ENCODE measurements at regions not wholly inside any gene's neighbourhood (a gene's known extent, or its start where the extent isn't known, plus 50 kb on each side); places are given as distances from the start of the nearest gene placed in this dataset.

- TF ChIP-seq CTCF (IDR thresholded peaks at IDR 0.05) (no peak), POLR2A (IDR thresholded peaks at IDR 0.05) (no peak)
Observed at GRCh38 chr2:12451726-12452125, 265.0 kb upstream of the TRIB2 start.
